AG04450 (cell line): ENCODE measurements at regions not wholly inside any gene's neighbourhood (a gene's known extent, or its start where the extent isn't known, plus 50 kb on each side); places are given as distances from the start of the nearest gene placed in this dataset.

ENCODE experiments used
- CTCF ChIA-PET: fragments of 300-600, 350-600 bp; formaldehyde crosslinking; extraction: SDS; loops from one replicate; lab custom pipeline; 2022; ENCODE audit warnings: antibody characterized with exemption, inconsistent platforms; lab: Charles Lee
- POLR2A ChIA-PET: fragments of 350-600 bp; formaldehyde crosslinking; extraction: SDS; loops from one replicate; lab custom pipeline; 2021; ENCODE audit warnings: antibody characterized with exemption, inconsistent platforms; lab: Yijun Ruan, JAX
- DNase-seq: peaks from one replicate; pipeline ENCODE4 v3.0.0-alpha.2; 2011; ENCODE audit warnings: low read depth, low spot score
- H3K27ac ChIP-seq: one replicate; pipeline ENCODE4 v1.5.1; 2012; ENCODE audit warnings: low read depth, low read length, control low read depth
- H3K27me3 ChIP-seq: one replicate; pipeline ENCODE4 v1.6.0; 2012; ENCODE audit warnings: low read length; ENCODE audit not compliant: control insufficient read depth, insufficient read depth
- H3K4me3 ChIP-seq: 2 replicates; pipeline ENCODE4 v1.5.1; 2011; ENCODE audit warnings: mild to moderate bottlenecking, low read depth, low read length, control low read depth
- H3K9me3 ChIP-seq: 2 replicates; pipeline ENCODE4 v1.5.1; 2012; ENCODE audit warnings: low read length; ENCODE audit not compliant: control insufficient read depth, insufficient read depth
- TF ChIP-seq, protein P1 (sequence below): IDR thresholded peaks from 2 replicates; pipeline ENCODE4 v1.5.1; 2011; ENCODE audit warnings: low read depth, low read length, control low read depth, inconsistent platforms

DNA sequence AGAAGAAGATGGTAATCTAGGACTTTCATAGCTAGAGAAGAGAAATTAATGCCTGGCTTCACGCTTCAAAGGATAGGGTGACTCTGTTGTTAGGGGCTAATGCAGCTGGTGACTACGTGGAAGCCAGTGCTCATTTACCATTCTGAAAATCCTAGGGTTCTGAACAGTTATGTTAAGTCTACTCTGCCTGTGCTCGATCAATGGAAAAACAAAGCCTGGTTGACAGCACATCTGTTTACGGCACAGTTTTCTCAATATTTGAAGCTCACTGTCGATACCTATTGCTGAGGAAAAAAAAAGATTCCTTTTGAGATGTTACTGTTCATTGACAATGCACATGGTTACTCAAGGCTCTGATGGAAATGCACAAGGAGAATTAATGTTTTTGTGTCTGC lies 182.6 kb upstream of the NUDT6 start:
- Histone ChIP-seq H3K9me3 (peaks cover 14% of the 10 kb centered on the region), H3K27me3 (no peaks in the 10 kb centered on the region), H3K4me3 (no peak overlapping the region), H3K27ac (no peak overlapping the region)
- TF ChIP-seq, protein P1, sequence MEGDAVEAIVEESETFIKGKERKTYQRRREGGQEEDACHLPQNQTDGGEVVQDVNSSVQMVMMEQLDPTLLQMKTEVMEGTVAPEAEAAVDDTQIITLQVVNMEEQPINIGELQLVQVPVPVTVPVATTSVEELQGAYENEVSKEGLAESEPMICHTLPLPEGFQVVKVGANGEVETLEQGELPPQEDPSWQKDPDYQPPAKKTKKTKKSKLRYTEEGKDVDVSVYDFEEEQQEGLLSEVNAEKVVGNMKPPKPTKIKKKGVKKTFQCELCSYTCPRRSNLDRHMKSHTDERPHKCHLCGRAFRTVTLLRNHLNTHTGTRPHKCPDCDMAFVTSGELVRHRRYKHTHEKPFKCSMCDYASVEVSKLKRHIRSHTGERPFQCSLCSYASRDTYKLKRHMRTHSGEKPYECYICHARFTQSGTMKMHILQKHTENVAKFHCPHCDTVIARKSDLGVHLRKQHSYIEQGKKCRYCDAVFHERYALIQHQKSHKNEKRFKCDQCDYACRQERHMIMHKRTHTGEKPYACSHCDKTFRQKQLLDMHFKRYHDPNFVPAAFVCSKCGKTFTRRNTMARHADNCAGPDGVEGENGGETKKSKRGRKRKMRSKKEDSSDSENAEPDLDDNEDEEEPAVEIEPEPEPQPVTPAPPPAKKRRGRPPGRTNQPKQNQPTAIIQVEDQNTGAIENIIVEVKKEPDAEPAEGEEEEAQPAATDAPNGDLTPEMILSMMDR = no peak
- ChIA-PET CTCF (interaction anchor here (1.0 kb wide), 3 partner anchors 556 to 1218 kb away, joined by 3 to 5 read pairs (median 5); no protein-coding TSS in a partner anchor), POLR2A (no interaction called here)
- DNase-seq = no peak

DNA sequence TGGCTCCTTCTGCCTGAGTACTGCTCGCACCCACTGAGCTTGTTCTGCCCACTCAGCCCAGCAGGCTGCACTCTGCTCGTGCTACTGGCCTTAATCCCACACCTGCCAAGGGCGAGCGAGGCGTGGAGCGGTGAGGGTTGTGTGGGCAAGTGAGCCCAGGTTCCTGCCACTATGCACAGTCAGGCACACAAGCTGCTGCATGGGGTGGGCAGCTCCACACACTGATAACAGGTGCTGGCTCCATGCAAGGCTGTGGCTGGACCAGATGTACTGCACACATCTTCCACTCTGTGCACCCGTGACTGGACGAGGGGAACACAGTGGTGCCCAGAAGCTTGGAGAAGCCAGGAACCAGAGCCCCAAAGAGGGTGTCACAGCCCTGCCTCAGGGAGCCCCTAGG lies 184.3 kb upstream of the NUDT6 start:
- CTCF ChIA-PET = interaction anchor here (0.6 to 1.6 kb wide), 2 partner anchors 20 to 1159 kb away, joined by 3 to 5 read pairs; no protein-coding TSS in a partner anchor
- no peaks in the 10 kb centered on the region for H3K27me3 ChIP-seq
- no peak for DNase-seq
- H3K9me3 ChIP-seq = peaks cover 14% of the 10 kb centered on the region
- POLR2A ChIA-PET = no interaction called here
- H3K27ac ChIP-seq = no peak overlapping the region
- H3K4me3 ChIP-seq = no peak overlapping the region
- TF ChIP-seq, protein P1 = no peak

DNA sequence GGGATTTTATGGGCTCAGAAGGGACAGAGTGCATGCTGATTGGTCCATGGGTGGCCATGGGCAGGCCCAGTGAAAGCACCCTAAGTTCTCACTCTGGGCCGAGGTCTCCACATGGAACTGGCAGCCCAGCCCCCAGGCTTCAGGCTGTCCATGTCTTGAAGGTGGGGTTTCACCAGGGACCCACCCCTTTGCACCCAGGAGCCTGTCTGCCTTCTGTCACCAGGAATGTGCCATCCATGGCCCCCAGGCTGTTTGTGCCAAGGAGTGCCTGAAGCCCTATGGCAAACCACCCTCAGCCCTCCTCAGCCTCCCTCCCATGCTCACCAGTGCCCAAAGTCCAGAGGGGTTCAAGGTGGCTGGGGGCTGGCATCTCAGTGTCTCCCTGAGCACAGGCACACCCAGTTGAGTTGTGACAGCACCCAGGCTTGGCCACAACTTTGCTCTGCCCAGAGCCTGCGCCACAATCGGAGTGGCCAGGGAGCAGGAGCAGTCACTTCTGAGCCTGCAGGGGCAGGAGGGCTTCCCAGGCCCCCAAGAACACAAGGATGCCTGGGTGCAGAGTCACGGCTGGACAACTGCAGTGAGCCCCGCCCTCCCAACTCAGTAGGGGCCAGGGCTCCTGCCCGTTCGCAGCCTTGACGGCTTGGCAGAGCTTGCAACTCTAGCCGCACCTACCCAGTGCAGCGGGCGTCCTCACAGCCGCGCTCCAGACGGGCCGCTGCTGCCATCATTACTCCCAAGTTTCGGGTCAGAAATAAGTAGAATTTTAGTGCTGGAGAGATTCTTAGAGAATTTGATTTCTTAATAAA lies 185.3 kb upstream of the NUDT6 start:
- no peak overlapping the region for H3K4me3 ChIP-seq
- DNase-seq = no peak
- POLR2A ChIA-PET = no interaction called here
- peaks cover 14% of the 10 kb centered on the region for H3K9me3 ChIP-seq
- TF ChIP-seq, protein P1 = no peak
- no peak overlapping the region for H3K27ac ChIP-seq
- CTCF ChIA-PET = interaction anchor here (1.6 kb wide), 1 partner anchor 20 kb away, joined by 5 read pairs; no protein-coding TSS in a partner anchor
- no peaks in the 10 kb centered on the region for H3K27me3 ChIP-seq

DNA sequence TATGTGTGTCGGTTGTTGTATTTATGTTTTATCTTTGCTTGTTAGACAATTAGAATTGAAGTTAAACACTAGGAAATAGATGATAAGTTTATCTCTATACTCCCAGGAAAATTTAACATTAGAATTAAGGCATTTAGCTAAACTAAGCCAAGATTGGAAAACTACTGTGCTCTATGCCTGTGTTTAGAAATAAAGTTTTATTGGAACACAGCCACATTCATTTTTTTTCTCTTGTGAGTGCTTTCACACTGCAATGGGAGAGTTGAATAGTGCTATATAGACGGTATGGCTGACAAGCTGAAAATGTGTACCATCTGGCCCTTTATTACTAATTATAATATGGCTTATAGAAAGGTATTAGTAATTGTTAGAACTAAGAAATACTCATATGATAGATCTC lies 186.7 kb upstream of the NUDT6 start:
- peaks cover 20% of the 10 kb centered on the region for H3K9me3 ChIP-seq
- no peaks in the 10 kb centered on the region for H3K27me3 ChIP-seq
- H3K4me3 ChIP-seq = no peak overlapping the region
- CTCF ChIA-PET = interaction anchor here (0.9 kb wide), 1 partner anchor 699 kb away, joined by 4 read pairs; no protein-coding TSS in a partner anchor
- no peak overlapping the region for H3K27ac ChIP-seq
- TF ChIP-seq, protein P1 = no peak
- POLR2A ChIA-PET = no interaction called here
- no peak for DNase-seq

DNA sequence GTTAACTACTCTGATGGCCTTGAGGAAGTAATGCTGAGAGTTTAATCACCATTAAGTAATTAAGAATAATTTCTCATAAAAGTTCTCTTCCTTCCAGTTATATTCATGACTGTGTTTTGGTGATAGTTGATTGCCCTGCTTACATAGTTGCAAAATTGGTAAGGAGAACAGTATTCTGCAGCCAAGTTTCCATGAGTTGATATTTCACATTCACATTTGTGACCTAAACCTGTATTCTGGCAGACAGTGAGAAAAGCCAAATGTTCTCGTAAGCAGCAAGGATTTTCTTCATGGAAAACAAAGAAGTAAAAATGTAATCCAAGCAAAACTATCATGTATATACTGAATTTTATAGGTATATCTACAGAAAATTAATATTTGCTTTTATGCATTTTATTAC lies 187.8 kb upstream of the NUDT6 start:
- TF ChIP-seq, protein P1 = no peak
- Histone ChIP-seq H3K9me3 (peaks cover 30% of the 10 kb centered on the region), H3K27ac (no peak overlapping the region), H3K27me3 (no peaks in the 10 kb centered on the region), H3K4me3 (no peak overlapping the region)
- DNase-seq = no peak
- ChIA-PET CTCF (interaction anchor here (0.9 kb wide), 1 partner anchor 698 kb away, joined by 4 read pairs; no protein-coding TSS in a partner anchor), POLR2A (no interaction called here)
